ENCODE measurements at regions not wholly inside any gene's neighbourhood (a gene's known extent, or its start where the extent isn't known, plus 50 kb on each side); places are given as distances from the start of the nearest gene placed in this dataset.

GRCh38 chr2:220619525-220620220, 952.4 kb downstream of the EPHA4 start:
- no peak for DNase-seq (ENCODE audit: low read depth in 2 of 2)

- DNase-seq (ENCODE audit: low read depth in 2 of 2) = no peak
Observed at GRCh38 chr2:220626603-220627002, 945.5 kb downstream of the EPHA4 start.

GRCh38 chr2:220628252-220628651, 943.9 kb downstream of the EPHA4 start:
- DNase-seq (ENCODE audit: low read depth in 2 of 2) = no peak

DNA sequence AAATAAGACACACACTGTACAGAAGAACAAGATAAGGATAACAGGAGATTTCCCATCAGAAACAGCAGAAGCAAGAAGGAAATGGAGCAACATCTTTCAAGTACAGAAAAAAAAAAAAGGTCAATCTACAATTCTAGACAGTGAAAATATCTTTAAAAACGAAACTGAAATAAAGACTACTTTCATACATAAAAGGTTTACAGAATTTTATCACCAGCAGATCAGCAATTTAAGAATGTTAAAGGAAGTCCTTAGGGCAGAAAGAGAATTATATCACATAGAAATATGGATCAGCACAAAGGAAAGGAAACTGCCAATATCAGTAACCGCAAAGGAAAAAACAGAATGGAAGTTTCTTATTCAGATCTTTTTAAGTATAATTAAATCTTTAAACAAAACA, 931.0 kb downstream of the EPHA4 start:
- no peak for DNase-seq (ENCODE audit: low read depth in 2 of 2)

DNA sequence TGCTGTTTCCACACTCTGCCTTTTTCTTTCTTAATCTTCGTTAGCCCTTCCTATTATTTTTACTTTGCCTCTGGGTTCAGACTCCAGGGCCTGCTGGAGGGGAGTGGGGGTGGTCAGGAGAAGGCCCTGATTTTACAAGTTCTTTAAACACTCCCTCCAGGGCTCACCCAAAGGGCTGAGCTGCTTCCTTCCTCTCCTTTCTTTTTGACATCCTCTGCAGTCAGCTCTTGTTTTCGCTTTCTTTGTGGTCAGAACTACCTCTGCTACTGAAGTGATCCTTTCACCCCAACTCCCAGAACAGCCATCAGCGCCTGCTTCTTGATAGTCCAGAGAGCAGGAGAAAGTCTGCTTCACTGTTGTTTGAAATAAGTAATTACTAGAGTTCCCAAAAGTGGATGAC, 925.7 kb downstream of the EPHA4 start:
- DNase-seq (ENCODE audit: low read depth in 2 of 2) = no peak

GRCh38 chr2:220648628-220649027, 923.5 kb downstream of the EPHA4 start:
- DNase-seq (ENCODE audit: low read depth in 2 of 2) = no peak

GRCh38 chr2:220653776-220654175, 918.3 kb downstream of the EPHA4 start:
- DNase-seq (ENCODE audit: low read depth in 2 of 2) = no peak

DNA sequence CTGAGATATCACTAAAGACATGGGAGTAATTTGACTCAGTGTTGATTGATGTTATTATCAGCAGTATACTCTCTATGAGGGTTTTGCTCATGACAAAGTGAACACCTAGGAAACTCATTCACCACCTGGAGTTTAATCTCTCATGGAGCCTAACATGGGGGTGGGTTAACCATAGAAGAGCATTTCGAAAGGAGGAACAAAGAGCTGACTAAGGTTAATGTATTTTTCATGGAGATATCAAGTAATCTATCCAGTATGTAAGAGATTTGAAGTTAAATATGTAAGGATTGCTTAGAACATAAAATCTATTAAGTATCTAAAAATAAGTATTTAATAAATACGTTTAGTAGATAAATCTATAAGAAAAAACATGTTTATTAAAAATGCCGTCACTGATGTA, 917.8 kb downstream of the EPHA4 start:
- DNase-seq (ENCODE audit: low read depth in 2 of 2) = no peak

DNA sequence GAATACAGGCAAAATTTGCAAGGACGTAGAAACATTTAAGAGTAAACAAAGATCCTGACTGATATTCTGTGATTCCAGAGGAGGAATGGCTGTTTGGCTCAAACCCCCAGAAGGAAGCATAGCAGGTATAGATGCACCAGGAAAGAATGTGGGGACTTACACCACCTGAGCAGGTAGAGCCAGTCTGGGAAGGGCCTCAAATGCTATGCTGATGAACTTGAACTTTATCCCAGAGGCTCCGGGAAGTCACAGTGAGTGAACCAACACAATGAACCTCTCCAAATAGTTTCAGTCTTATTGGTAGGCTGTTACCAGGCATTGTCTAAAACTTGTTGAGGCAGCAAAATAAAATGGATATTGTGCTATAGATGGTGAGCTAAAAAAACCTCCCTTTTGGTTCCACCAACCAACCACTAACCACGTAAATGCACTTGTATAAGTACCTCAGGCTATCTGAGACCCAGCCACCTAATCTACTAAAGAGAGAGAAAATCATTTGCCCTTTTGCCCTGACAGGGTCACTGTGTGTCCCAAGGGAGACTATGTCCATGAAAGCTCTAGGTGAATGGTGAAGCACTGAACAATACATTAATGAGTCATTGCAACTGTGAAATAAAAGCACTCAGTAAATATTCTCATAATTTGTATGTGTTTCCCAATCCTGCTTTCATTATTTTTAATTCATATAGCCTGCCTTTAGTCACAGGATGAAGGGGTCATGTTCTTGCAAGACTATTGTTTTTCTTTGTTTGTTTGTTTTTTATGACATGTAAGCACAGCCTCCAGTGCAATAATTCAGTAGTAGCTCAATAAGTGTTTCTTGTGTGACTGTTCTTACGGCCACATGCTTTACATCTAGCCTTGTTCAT, 911.6 kb downstream of the EPHA4 start:
- no peak for DNase-seq (ENCODE audit: low read depth in 2 of 2)

GRCh38 chr2:220662431-220662830, 909.7 kb downstream of the EPHA4 start:
- no peak for DNase-seq (ENCODE audit: low read depth in 2 of 2)

DNA sequence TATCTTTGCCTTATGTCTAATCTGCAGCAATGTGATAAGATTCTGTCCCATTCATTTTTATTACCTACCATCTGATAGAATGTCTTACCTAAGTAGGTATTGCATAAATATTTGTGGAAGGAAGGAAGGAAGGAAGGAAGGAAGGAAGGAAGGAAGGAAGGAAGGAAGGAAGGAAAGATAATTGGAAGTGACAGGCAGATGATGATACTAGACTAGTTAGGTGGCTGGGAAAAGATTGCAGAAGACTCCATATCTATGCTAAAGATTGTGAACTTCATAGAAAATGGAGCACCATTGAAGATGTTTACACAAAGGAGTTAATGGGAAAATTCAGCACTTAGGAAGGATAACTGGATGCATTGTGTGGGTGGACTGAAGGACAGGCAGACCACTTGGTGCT, 909.0 kb downstream of the EPHA4 start:
- DNase-seq (ENCODE audit: low read depth in 2 of 2) = no peak

DNA sequence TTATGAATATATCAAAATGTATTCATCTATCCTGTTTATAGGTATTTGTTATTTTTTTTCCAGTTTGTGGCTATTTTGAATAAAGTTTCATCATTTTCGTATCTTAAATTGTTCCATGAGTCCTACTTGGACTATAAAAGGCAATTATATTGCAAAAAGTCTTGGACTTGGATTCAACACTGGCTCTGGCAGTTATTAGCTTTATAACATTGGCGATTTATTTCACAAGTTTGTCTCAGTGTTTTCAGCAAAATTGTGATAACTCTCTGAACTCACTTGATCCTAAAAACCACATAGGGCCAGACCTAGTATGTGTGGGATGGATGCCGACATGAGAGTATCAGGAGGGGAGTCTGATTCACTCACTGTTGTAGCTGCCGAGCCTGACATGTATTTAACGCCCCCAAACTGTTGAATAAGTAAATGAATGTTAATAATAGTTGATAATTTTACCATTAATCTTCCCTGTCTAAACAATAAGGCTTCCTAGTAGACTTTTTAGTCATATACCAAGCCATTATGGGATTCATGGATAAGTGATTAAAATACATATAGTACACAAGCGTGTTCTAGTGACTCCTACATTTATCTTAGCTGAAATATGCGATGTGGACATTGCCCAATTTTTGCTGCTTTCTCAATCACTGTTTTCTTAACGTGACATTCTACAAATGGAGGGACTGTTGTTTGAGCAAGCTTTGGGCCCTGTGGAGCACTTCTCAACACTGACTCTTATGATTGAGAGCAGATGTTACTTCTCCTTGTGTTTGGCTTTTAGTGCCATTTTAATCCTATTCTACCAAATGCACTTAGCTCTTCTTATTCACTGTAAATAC, 907.6 kb downstream of the EPHA4 start:
- no peak for DNase-seq (ENCODE audit: low read depth in 2 of 2)

- DNase-seq (ENCODE audit: low read depth in 2 of 2) = no peak
Observed at GRCh38 chr2:220665108-220665471, 907.0 kb downstream of the EPHA4 start.

DNA sequence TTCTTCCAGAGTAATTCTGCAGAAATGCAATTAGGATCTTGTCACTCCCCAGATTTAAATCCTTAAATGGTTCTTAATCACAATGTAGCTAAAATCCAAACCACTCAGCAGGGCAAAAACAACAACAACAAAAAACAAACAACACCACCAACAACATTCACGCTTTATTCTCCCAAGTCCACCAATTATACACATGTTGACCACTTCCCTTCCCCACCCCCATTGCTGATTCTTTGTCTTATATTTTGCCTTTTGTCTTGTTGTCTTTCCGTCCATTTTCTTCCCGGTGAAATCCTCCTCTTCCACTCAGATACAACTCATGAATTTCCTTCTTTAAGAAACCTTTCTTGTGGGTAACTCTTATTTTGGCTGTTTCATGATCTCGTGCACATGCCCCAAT, 902.8 kb downstream of the EPHA4 start:
- DNase-seq (ENCODE audit: low read depth in 2 of 2) = no peak

- DNase-seq (ENCODE audit: low read depth in 2 of 2) = no peak
Observed at GRCh38 chr2:220670511-220670910, 901.6 kb downstream of the EPHA4 start.

- no peak for DNase-seq (ENCODE audit: low read depth in 2 of 2)
Observed at GRCh38 chr2:220673151-220673874, 898.8 kb downstream of the EPHA4 start.

- no peak for DNase-seq (ENCODE audit: low read depth in 2 of 2)
Observed at GRCh38 chr2:220674033-220674432, 898.1 kb downstream of the EPHA4 start.

- no peak for DNase-seq (ENCODE audit: low read depth in 2 of 2)
Observed at GRCh38 chr2:220676695-220677094, 895.4 kb downstream of the EPHA4 start.

GRCh38 chr2:220678943-220679342, 893.2 kb downstream of the EPHA4 start:
- DNase-seq (ENCODE audit: low read depth in 2 of 2) = no peak

DNA sequence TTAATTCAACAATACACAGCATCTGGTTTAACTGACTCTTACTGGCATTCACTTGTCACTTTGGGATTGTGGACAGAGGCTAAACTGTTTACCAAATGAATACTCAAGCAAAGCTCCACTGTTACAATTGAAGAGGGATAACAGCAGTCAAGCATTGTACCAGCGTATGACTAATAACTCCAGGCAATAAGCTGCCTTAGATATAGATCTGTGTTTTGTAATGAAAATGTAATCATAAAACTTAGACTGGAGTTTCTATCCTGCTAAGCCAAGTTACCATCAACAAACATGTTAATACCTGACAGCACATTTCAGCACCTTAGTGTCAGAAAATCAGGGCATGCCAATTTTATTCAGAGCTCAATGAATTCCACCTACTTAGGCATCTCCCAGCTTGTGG, 889.5 kb downstream of the EPHA4 start:
- DNase-seq (ENCODE audit: low read depth in 2 of 2) = no peak

- DNase-seq (ENCODE audit: low read depth in 2 of 2) = no peak
Observed at GRCh38 chr2:220684099-220684498, 888.0 kb downstream of the EPHA4 start.
